ENCODE measurements at regions not wholly inside any gene's neighbourhood (a gene's known extent, or its start where the extent isn't known, plus 50 kb on each side); places are given as distances from the start of the nearest gene placed in this dataset.
"Not testable (repeated sequence)": the region's sequence is repeated elsewhere in the genome, so short reads cannot be mapped to it uniquely, and the experiment has no call there.

DNA sequence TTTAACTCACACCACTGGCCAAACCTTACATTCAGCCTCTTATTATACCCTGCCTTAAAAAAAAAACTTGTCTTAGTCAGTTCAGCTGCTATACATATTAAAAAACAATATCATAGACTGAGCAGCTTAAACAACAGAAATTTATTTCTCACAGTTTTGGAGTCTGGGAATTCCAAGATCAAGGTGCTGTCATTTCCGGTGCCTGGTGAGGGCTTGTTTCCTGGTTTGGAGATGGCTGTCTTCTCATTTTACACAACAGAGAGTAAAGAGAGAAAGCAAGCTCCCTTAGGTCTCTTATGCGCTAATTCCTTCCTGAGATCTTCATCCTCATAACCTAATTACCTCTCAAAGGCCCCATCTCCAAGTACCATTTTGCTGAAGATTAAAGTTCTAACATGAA is 769.2 kb downstream of the DIAPH3 start:
- Histone ChIP-seq H3K9ac (ENCODE audit: insufficient read length, low read depth) (no peak overlapping the region), H3K4me1 (ENCODE audit: insufficient read depth, insufficient read length) (no peaks in the 10 kb centered on the region), H3K4me3 (ENCODE audit: insufficient read length, low read depth) (no peak overlapping the region), H3K27me3 (ENCODE audit: insufficient read depth, insufficient read length) (no peaks in the 10 kb centered on the region), H3K36me3 (ENCODE audit: insufficient read depth, insufficient read length, low read length) (no peaks in the 10 kb centered on the region), H3K9me3 (ENCODE audit: insufficient read depth, low read length) (no peaks in the 10 kb centered on the region)
- no peak for DNase-seq (ENCODE audit: low read depth, low spot score)
- TF ChIP-seq YY1 (IDR thresholded peaks at IDR 0.05; ENCODE audit: insufficient read depth, insufficient read length): no peak
- no peak for TF ChIP-seq SUZ12 (IDR thresholded peaks at IDR 0.05; ENCODE audit: extremely low read depth, insufficient read depth, insufficient read length)
- TF ChIP-seq ZNF274 (IDR thresholded peaks at IDR 0.05; ENCODE audit: low read depth, low read length): no peak

DNA sequence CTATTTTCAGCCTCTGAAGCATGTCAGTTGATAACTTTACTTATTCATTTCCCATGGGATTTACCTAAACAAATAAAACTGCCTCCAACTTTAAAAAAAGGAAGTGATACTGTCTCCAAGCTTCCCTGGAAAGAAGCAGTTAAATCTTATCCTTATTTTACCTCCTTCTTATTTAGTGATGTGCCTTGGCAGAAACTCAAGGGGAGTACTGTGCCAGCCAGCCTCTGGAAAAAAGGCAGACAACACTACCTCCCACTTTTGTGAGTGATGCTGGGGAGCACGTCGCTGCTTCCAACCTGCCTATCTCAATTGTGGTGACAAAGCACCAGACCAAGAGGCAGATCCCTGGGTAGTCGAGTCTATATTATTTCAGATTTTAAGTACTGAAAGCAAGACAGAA is 765.6 kb downstream of the DIAPH3 start:
- no peak for DNase-seq (ENCODE audit: low read depth, low spot score)
- Histone ChIP-seq H3K27me3 (ENCODE audit: insufficient read depth, insufficient read length) (no peaks in the 10 kb centered on the region), H3K4me3 (ENCODE audit: insufficient read length, low read depth) (no peak overlapping the region), H3K36me3 (ENCODE audit: insufficient read depth, insufficient read length, low read length) (no peaks in the 10 kb centered on the region), H3K9ac (ENCODE audit: insufficient read length, low read depth) (no peak overlapping the region), H3K4me1 (ENCODE audit: insufficient read depth, insufficient read length) (no peaks in the 10 kb centered on the region), H3K9me3 (ENCODE audit: insufficient read depth, low read length) (no peaks in the 10 kb centered on the region)
- TF ChIP-seq ZNF274 (IDR thresholded peaks at IDR 0.05; ENCODE audit: low read depth, low read length): no peak
- TF ChIP-seq SUZ12 (IDR thresholded peaks at IDR 0.05; ENCODE audit: extremely low read depth, insufficient read depth, insufficient read length): no peak
- no peak for TF ChIP-seq YY1 (IDR thresholded peaks at IDR 0.05; ENCODE audit: insufficient read depth, insufficient read length)

DNA sequence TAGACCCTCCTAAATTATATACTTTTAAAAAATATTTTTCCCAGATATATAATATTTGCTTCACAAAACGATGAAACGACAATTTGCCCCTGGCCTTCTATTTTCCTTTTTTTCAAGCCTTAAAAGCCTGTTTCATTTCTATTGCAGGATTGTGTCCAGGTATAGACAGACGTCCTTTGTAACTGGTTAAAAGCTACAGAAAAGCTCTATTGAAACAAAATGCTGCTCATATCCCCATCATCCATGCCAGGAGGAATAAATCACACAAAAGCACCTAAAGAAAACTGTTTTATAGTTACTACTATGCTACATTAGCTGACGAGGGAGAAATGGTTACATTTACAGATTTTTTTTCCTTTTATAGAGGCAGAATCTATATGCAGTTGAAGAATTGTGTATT is 765.1 kb downstream of the DIAPH3 start:
- no peaks in the 10 kb centered on the region for H3K4me1 ChIP-seq (ENCODE audit: insufficient read depth, insufficient read length)
- no peak overlapping the region for H3K9ac ChIP-seq (ENCODE audit: insufficient read length, low read depth)
- no peaks in the 10 kb centered on the region for H3K36me3 ChIP-seq (ENCODE audit: insufficient read depth, insufficient read length, low read length)
- no peak for DNase-seq (ENCODE audit: low read depth, low spot score)
- TF ChIP-seq YY1 (IDR thresholded peaks at IDR 0.05; ENCODE audit: insufficient read depth, insufficient read length) (no peak), ZNF274 (IDR thresholded peaks at IDR 0.05; ENCODE audit: low read depth, low read length) (no peak), SUZ12 (IDR thresholded peaks at IDR 0.05; ENCODE audit: extremely low read depth, insufficient read depth, insufficient read length) (no peak)
- no peak overlapping the region for H3K4me3 ChIP-seq (ENCODE audit: insufficient read length, low read depth)
- no peaks in the 10 kb centered on the region for H3K27me3 ChIP-seq (ENCODE audit: insufficient read depth, insufficient read length)
- H3K9me3 ChIP-seq (ENCODE audit: insufficient read depth, low read length): no peaks in the 10 kb centered on the region

GRCh38 chr13:59399513-59399912 is 764.2 kb downstream of the DIAPH3 start:
- no peaks in the 10 kb centered on the region for H3K9me3 ChIP-seq (ENCODE audit: insufficient read depth, low read length)
- no peaks in the 10 kb centered on the region for H3K27me3 ChIP-seq (ENCODE audit: insufficient read depth, insufficient read length)
- DNase-seq (ENCODE audit: low read depth, low spot score): no peak
- H3K36me3 ChIP-seq (ENCODE audit: insufficient read depth, insufficient read length, low read length): no peaks in the 10 kb centered on the region
- H3K4me1 ChIP-seq (ENCODE audit: insufficient read depth, insufficient read length): no peaks in the 10 kb centered on the region
- no peak overlapping the region for H3K9ac ChIP-seq (ENCODE audit: insufficient read length, low read depth)
- H3K4me3 ChIP-seq (ENCODE audit: insufficient read length, low read depth): no peak overlapping the region
- no peak for TF ChIP-seq SUZ12 (IDR thresholded peaks at IDR 0.05; ENCODE audit: extremely low read depth, insufficient read depth, insufficient read length)
- no peak for TF ChIP-seq YY1 (IDR thresholded peaks at IDR 0.05; ENCODE audit: insufficient read depth, insufficient read length)
- no peak for TF ChIP-seq ZNF274 (IDR thresholded peaks at IDR 0.05; ENCODE audit: low read depth, low read length)

- no peaks in the 10 kb centered on the region for H3K9me3 ChIP-seq (ENCODE audit: insufficient read depth, low read length)
Measured at GRCh38 chr13:59404331-59404730, 759.4 kb downstream of the DIAPH3 start.

DNA sequence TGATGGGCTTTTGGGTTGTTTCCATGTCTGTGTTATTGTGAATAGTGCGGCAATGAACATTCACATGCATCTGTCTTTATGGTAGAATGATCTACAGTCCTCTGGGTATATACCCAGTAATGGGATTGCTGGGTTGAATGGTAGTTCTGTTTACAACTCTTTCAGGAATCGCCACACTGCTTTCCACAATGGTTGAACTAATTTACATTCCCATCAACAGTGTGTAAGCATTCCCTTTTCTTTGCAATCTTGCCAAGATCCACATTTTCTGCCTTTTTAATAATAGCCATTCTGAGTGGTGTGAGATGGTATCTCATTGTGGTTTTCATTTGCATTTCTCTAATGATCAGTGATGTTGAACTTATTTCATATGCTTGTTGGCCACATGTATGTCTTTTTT is 756.5 kb downstream of the DIAPH3 start:
- H3K27me3 ChIP-seq (ENCODE audit: insufficient read depth, insufficient read length); H3K4me1 ChIP-seq (ENCODE audit: insufficient read depth, insufficient read length); H3K9ac ChIP-seq (ENCODE audit: insufficient read length, low read depth); H3K4me3 ChIP-seq (ENCODE audit: insufficient read length, low read depth); DNase-seq (ENCODE audit: low read depth, low spot score); H3K9me3 ChIP-seq (ENCODE audit: insufficient read depth, low read length); H3K36me3 ChIP-seq (ENCODE audit: insufficient read depth, insufficient read length, low read length): not testable (repeated sequence)

More at GRCh38 chr13:59404331-59404730, 759.4 kb downstream of the DIAPH3 start:
- H3K36me3 ChIP-seq (ENCODE audit: insufficient read depth, insufficient read length, low read length): no peaks in the 10 kb centered on the region
- TF ChIP-seq ZNF274 (IDR thresholded peaks at IDR 0.05; ENCODE audit: low read depth, low read length) (no peak), SUZ12 (IDR thresholded peaks at IDR 0.05; ENCODE audit: extremely low read depth, insufficient read depth, insufficient read length) (no peak), YY1 (IDR thresholded peaks at IDR 0.05; ENCODE audit: insufficient read depth, insufficient read length) (no peak)
- DNase-seq (ENCODE audit: low read depth, low spot score): no peak
- no peak overlapping the region for H3K9ac ChIP-seq (ENCODE audit: insufficient read length, low read depth)
- H3K4me3 ChIP-seq (ENCODE audit: insufficient read length, low read depth): no peak overlapping the region
- no peaks in the 10 kb centered on the region for H3K27me3 ChIP-seq (ENCODE audit: insufficient read depth, insufficient read length)
- no peaks in the 10 kb centered on the region for H3K4me1 ChIP-seq (ENCODE audit: insufficient read depth, insufficient read length)

DNA sequence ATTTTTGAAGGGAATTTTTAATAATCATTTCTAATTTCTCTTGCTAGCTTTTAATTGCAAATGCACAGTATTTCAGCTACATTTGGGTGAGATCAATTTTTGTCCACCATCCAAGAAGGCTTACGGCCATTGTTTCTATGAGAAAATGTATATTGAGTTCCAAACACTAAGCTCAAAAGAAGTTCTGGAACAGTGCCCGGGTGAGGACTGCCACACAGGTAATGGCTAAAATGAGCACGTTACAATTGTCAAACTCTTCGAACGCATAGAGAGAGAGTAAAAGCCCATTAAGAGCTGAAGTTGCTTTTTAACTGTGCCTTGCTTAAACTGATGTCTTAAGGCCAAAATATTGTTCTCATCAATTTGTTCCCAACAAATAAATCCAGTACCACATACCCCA is 755.0 kb downstream of the DIAPH3 start:
- DNase-seq (ENCODE audit: low read depth, low spot score): no peak
- H3K27me3 ChIP-seq (ENCODE audit: insufficient read depth, insufficient read length): no peaks in the 10 kb centered on the region
- H3K36me3 ChIP-seq (ENCODE audit: insufficient read depth, insufficient read length, low read length): no peaks in the 10 kb centered on the region
- TF ChIP-seq YY1 (IDR thresholded peaks at IDR 0.05; ENCODE audit: insufficient read depth, insufficient read length) (no peak), SUZ12 (IDR thresholded peaks at IDR 0.05; ENCODE audit: extremely low read depth, insufficient read depth, insufficient read length) (no peak), ZNF274 (IDR thresholded peaks at IDR 0.05; ENCODE audit: low read depth, low read length) (no peak)
- no peak overlapping the region for H3K9ac ChIP-seq (ENCODE audit: insufficient read length, low read depth)
- no peaks in the 10 kb centered on the region for H3K4me1 ChIP-seq (ENCODE audit: insufficient read depth, insufficient read length)
- H3K4me3 ChIP-seq (ENCODE audit: insufficient read length, low read depth): no peak overlapping the region
- H3K9me3 ChIP-seq (ENCODE audit: insufficient read depth, low read length): no peaks in the 10 kb centered on the region; the same call in 1 of the 2 replicates

DNA sequence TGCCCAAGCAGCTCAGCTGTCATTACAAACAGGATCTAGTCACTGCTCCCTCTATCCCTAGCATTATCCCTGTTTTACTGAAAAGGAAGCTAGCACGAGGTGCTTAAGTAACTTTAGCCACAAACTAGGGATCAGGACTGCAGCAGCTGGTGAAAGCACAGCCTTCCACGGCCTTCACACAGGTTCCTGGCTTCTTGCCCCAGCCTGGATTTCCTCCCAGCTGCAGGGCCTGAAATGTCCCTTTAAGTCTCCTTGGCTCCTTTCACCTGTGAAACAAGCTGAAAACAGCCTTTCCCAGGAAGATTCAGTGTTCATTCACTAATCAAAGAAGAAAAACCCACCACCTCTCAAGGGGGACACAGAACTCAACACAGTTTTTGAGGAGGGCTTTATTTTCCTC is 754.5 kb downstream of the DIAPH3 start:
- TF ChIP-seq SUZ12 (IDR thresholded peaks at IDR 0.05; ENCODE audit: extremely low read depth, insufficient read depth, insufficient read length): no peak
- TF ChIP-seq YY1 (IDR thresholded peaks at IDR 0.05; ENCODE audit: insufficient read depth, insufficient read length): no peak
- no peak for TF ChIP-seq ZNF274 (IDR thresholded peaks at IDR 0.05; ENCODE audit: low read depth, low read length)
- no peaks in the 10 kb centered on the region; the same call in 1 of the 2 replicates for H3K9me3 ChIP-seq (ENCODE audit: insufficient read depth, low read length)
- H3K36me3 ChIP-seq (ENCODE audit: insufficient read depth, insufficient read length, low read length): no peaks in the 10 kb centered on the region
- DNase-seq (ENCODE audit: low read depth, low spot score): no peak
- no peaks in the 10 kb centered on the region for H3K27me3 ChIP-seq (ENCODE audit: insufficient read depth, insufficient read length)
- H3K9ac ChIP-seq (ENCODE audit: insufficient read length, low read depth): no peak overlapping the region
- no peak overlapping the region for H3K4me3 ChIP-seq (ENCODE audit: insufficient read length, low read depth)
- H3K4me1 ChIP-seq (ENCODE audit: insufficient read depth, insufficient read length): no peaks in the 10 kb centered on the region

All from NT2/D1 (cell line).